Fibroblast of lung (primary cell): ENCODE measurements at regions not wholly inside any gene's neighbourhood (a gene's known extent, or its start where the extent isn't known, plus 50 kb on each side); places are given as distances from the start of the nearest gene placed in this dataset.

Experiments used
- CTCF ChIP-seq, 2 donors: IDR thresholded peaks in 1 of 2; conservative IDR thresholded peaks in 1 of 2; 1 replicate in 1 of 2; 2 replicates in 1 of 2; pipeline ENCODE4 v1.5.1; 2011 to 2012; ENCODE audit warnings: low read length in 2 of 2, control low read depth in 1 of 2, inconsistent platforms in 1 of 2, low read depth in 1 of 2, mild to moderate bottlenecking in 1 of 2
- EZH2 ChIP-seq: IDR thresholded peaks from 2 replicates; pipeline ENCODE4 v1.5.1; 2012; ENCODE audit warnings: low read length, control low read depth, mild to moderate bottlenecking; ENCODE audit errors: missing control alignments

GRCh38 chr2:160993654-160994061 is 166.6 kb upstream of the TANK start:
- TF ChIP-seq CTCF (conservative IDR thresholded peaks at IDR 0.05 in 1 of 2, IDR thresholded peaks at IDR 0.05 in 1 of 2; ENCODE audit: low read depth in 1 of 2, low read length in 2 of 2) (no peak), EZH2 (no peak)
